GM21619 (cell line): ENCODE measurements at regions not wholly inside any gene's neighbourhood (a gene's known extent, or its start where the extent isn't known, plus 50 kb on each side); places are given as distances from the start of the nearest gene placed in this dataset.

ENCODE experiments used
- ATAC-seq: cut with Tn5 transposase; IDR thresholded peaks from one replicate; pipeline ENCODE4 v1.9.1; 2021; ENCODE audit not compliant: unreplicated experiment

DNA sequence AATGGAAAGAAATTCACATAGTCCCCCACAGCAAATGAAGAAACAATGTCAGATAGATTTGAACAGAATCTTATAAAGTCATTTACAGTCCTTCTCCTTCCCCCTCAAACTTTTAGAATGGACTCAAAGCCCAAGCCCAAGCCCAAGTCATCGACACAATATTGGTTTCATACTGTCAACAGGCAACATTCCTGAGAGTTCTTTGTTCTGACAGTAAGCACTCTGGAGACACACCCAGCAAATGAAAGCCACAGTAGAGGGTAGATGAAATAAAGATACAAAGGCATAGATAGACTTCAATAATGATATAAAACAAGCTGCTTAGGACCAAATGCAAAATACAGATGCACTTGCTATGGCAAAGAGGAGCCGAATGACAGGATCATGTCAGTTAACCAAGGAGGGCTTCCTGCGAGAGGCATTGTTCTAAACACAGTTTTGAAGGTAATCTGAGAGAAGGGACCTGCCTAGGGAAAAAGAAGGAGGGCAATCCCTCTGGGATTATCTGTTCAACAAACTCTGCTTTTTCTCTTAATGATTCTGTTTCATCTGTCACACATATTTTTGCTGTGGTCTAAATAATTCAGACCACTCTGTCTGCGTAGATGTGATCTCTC, 97.1 kb upstream of the MAP4K3 start:
- ATAC-seq, result no peak

DNA sequence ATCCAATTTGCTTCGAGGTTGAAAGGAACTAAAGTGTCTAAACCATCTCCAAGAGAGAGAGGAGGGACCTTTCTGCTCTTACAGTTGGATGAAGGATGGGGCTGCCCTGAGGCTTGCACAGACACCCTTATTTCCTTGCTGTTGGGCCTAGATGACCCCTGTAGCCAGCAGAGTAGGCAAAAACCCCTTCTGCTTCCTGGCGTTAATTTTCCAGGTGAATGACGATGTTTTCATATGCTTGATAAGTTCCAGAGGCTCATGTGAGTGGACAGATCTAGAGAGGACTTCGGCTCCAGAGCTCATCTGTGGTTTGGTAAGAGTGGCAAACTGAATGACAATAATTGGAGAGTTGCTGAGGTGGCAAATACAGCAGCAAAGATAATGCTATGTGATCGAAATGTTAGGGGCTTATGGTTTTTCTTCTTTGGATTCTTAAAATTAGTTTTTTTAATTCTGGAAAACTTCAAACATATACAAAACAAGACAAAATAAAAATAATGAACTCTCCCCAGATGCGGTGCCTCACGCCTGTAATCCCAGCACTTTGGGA, 98.6 kb upstream of the MAP4K3 start:
- ATAC-seq, result no peak

DNA sequence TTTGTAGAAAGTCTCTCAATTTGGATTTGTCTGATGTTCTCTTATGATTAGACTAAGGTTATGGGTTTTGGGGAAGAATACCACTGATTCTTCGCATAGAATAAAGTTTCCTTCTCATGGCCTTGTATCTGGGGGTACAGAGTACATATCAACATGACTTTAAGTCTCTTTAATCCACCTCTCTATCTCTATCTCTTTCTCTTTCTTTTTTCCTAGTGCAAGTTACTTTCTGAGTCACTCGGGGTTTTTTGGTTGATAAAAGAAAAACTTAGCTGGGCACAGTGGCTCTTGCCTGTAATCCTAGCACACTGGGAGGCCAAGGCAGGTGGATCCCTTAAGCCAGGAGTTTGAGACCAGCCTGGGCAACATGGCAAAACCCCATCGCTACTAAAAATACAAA, 100.1 kb upstream of the MAP4K3 start:
- no peak for ATAC-seq

DNA sequence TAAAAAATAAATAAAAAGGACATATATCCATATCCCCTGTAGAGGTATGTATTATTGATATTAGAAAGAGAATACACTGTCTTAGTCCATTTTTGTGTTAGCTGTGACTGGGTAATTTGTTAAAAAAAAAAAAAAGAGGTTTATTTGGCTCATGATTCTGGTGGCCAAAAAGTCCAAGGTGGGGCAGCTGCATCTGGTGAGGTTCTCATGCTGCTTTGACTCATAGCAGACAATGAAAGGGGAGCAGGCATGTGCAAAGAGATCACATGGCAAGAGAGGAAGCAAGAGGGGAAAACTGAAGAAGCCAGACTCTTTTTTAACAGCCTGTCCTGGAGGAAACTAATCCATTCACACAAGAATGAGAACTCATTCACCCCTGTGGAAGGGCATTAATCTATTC, 101.6 kb upstream of the MAP4K3 start:
- ATAC-seq, result no peak

DNA sequence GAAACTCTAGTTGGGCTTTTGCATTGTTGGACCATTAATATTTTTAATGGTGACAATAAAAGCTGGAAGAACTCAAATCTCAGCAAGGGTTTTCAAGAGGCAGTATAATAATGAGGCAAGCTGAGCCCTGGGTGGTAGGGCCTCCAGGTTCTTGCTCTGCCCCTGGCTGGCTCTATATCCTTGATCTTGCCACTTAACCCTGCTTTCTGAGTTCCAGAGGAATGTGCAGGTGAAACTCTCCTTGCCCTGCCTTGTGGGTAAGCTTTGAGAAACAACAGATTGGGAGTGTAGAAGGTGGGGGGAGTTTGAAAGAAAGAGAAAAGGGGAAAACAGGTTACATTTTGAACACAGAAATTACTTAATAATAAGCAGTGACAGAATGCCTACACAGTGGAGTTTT, 103.3 kb upstream of the MAP4K3 start:
- no peak for ATAC-seq

DNA sequence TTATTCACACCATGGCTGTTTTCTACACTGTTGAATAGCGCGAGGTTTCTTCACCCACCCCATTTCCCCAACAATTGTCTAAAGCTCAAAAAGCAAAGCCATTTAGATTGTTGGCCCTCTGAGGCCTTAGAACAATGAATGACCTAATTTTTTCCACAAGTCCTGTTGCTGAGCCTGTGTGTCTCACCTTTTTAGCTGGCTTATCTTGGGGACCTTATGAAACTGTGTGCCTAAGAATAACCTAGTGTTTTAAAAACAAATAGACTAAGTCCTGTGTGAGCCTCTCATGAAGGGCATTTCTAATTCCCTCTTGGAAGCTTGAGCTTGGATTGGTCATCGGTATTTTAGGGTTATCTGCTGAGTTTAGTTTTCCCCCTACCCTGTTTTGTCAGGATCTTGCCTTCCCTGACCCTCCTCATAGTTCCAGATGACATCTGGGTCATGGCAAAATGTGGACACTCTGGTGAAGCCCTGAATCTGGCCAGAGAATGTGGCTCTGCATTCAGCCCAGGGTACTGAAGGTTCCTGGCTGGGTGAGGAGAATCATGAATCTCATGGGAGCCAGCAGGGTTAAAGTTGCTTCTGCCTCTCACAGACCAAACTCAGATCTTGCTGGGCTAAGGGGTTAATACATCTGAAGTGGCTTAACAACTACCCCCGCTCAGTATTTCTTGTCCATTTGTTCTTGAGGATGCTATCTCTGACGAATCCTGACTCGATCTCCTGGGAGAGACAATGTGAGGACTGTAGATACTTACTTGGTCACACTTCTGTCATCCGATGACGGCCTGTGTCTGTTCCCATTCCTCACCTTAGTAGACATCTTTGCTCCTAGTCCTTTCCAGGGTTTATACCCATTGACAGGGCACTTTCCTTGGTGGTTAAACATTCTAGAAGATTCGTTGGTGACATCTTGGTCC, 104.2 kb upstream of the MAP4K3 start:
- no peak for ATAC-seq

DNA sequence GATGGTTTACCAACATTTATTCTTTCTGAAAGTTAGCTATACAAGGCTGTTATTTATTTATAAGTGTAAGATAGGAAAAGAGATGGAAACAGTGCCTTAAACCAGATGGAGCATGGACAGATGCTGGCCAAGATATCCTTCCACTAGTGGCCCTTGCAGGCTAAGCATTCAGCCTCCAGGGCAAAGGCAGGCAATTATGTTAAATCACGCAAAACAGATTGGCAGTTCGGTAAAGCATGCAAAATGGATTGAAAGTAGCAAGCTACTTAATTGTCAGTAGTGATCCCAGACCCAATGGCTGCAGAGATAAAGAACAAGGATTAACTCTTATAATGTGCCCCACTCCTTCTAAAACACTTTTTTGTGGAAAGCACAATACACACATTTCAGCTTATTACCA, 105.4 kb upstream of the MAP4K3 start:
- ATAC-seq, result no peak

DNA sequence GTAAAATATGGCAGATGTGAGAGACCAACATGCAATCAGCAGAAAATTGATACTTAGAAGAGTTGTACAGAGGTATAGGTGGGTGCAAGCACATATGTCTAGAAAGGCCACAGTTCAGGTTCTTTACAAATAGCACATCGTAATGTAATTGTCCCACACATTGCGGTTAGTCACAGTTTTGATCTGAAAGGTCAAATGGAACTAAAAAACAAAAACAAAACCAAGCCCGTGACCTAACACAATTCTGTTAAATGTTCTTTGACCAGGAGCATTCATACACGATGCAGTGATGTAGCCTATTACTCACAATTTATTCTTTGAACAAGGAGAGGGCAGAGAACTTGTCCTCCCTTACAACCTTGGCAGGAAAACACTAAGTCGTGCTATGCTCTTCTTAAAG, 108.9 kb upstream of the MAP4K3 start:
- no peak for ATAC-seq

DNA sequence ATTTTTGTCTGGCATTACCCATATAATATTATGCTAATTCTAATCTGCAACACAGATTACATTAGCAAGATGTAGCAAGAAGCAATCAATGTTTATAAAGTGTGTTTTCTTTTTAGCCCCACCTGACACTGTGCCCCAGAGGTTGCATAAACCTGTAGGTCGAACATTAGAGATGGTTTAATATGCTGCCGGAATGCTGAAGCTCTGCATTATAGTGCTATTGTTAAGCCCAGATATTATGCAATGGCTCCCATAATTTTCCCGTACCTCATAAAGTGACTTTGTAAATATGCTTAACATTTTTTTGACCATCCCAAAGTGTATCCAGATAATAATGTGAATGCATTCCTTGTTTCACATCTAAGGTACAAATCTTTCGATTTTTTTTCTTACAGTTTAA, 109.3 kb upstream of the MAP4K3 start:
- no peak for ATAC-seq

DNA sequence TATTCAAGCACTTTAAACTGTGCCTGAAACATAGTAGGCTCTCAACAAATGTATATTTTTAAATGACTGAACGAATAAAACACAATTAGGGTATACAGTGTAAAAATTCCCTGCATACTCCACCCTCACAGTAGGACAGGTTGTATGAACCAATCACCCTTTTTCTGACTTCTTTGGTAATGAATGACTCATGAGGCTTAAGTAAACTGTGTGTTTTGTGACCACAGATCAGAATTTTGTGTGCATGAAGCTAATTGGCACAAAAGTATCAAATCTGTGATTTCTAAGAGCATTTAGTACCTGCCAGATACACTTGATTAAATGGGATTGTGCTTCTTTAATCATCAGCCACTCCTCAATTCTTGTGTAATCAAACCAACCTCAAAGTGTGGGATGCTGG, 109.9 kb upstream of the MAP4K3 start:
- no peak for ATAC-seq

DNA sequence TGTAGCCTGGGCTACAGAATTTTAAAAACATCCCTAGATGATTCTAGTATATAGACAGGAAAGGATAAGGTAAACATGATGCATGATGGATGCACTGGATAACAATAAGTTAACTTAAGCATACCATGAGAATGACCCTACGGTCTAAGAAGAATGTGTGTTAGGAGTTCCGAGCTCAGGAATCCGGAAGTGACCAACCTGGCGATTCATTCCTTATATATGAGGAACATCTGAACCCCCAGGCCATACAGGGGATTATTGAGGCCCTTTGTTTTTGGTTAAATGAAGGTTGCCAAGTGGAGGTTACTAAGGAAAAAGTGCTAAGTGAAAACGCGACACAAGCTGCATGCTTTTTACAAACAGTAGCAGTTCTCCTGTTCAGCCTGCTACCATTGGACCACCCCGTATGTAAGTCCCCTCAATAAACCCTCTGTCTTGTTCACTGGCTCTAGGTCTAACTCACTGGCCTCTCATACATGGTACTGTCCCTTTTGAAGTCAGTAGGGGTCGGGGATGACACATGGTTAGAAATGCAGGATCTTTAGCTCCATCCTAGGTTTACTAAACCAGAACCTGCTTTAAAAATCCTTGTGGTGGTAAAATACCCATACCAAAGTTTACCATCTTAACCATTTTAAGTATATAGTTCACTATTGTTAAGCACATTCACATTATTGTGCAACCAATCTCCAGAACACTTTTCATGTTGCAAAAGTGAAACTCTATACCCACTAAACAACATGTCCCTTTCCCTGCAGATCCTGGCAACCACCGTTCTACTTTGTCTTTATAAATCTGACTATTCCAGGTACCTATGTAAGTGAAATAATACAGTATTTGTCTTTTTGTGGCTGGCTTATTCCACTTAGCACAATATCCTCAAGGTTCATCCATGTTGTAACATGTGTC, 111.0 kb upstream of the MAP4K3 start:
- ATAC-seq, result no peak

DNA sequence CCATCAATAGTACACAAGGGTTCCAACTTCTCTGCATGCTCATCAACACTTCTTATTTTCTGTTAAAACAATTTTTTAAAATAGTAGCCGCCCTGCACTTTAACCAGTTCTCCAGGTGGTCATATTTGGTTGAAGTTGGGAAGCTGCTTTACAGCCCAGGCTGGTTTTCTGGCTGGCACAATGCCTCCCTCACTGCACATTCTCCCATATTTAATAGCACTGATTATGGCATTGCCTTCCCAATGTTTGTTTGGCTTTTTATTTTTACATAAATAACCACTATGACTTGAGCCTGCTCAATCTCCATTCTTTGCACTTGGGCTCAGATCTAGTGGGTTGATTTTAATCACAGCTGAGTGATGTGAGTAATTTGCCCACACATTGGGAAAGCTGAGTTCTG, 111.9 kb upstream of the MAP4K3 start:
- ATAC-seq, result no peak

DNA sequence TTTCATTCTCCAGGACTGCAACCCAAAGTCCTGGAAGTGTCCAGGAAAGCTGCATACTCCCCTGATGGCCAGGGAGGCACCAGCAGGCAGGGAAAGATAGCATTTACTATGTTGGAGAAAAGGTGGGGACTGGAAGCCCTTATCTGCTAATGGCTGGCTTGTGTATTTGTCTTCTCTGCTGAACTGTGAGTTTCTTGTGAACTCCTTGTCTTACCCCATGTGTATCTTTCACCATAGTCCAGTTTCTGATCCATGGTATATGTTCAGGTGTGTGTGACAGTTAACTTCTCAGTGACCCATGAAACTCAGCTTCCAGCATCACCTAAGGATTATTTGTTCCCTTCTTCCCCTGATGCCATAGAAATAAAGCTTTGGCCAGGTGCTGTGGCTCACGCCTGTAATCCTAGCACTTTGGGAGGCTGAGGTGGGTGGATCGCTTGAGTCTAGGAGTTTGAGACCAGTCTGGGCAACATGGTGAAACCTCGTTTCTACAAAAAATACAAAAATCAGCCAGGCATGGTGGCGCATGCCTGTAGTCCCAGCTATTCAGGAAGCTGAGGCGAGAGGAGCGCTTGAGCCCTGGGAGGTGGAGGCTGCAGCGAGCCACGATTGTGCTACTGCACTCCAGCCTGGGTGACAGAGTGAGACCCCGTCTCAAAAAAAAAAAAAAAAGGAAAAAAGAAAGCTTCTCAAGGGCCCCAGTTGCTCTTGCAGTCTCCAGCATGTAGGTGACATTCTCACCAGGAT, 112.8 kb upstream of the MAP4K3 start:
- no peak for ATAC-seq

DNA sequence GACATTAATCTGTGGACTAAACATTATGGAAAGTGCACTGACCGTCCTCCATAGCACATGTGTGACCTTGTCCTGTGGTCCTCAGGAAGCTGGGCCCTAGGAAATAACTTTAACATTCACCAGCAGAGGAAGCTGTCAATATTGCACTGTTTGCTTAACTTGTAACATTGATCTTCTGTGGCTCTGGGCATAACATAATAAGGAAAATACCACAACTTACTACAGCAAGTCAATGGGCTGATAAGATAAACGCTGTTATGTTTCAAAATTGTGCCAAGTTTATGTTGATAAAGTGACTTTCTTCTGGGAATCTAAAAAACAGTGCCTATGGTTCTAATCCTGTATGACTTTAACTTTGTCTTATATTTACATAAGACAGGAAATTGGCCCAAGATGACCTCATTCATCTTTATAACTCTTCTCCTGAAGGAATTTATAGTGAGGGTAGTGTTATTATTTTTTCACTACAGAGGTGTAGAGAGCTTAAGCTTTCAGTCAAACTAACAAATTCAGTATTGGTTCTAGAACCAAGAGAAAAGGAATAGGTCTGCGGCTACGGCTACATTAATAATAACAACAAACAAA, 113.7 kb upstream of the MAP4K3 start:
- no peak for ATAC-seq

DNA sequence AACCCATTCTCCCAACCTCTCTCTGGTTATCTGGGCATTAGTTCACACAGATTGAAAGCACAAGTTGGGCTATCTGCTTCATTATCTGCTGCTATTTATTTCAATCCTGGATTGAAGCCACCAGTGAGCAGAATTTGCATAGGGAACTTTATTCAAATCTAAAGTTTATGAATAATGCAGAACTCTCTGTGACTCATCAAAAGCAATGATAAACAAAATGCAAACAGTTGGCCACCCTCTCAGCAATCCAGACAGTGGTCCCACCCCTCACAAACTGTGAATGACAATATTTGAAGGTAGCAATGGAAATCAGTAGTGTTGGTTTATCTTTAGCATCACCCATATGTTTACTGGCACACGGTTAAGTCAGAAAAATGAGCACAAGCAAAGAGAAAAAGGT, 106.8 kb upstream of the TMEM178A start:
- no peak for ATAC-seq

DNA sequence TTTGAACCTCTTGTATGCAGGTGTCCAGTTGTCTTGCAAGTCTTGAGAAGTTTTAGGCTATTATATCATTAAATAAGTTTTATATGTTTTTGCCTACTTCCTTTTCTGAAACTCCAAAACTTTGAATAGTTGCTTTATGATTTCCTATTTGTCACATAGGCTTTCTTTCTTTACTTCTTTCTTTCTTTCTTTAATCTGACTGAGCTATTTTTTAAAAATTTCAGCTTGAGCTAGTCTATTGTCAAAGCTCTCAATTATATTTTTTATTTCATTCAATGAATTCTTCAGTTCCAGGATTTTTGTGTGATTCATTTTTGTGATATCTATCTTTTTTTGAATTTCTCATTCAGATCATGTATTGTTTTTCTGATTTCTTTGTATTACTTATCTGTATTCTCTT, 102.1 kb upstream of the TMEM178A start:
- ATAC-seq, result no peak

DNA sequence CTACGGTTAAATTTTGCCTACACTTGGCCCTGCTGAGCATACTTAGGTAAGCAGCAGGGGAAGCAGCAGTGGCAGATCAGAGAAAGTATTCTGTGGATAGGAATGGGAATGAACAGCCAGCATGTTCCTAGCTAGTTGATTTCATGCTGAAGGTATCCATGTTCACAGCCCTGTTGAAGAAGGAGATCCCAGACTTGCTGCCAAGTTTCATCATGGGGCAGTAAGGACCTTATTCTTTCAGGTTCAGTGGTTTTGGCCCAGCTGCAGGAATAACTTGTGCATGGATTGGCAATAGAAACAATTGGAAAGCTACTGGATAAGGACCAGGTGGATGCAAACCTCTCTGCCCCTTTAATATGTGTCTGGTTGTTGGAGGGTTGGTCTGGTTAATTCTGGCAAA, 98.2 kb upstream of the TMEM178A start:
- ATAC-seq, result no peak

DNA sequence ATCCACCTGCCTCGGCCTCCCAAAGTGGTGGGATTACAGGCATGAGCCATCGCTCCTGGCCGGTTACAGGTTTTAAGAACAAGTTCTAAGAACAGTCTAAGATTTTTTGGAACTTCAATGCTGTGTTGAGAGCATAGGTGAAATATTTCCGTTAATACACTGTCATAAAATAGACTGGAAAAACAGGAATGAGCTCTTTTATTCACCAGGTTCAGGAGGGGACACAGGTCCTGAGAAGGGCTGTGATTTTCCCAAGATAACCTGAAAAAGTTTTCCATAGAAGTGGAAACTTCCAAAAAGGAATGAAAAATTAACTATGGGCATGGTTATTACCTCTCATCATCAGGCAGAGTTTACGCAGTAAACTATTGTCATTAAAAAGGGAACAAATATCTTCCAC, 97.6 kb upstream of the TMEM178A start:
- ATAC-seq, result no peak

DNA sequence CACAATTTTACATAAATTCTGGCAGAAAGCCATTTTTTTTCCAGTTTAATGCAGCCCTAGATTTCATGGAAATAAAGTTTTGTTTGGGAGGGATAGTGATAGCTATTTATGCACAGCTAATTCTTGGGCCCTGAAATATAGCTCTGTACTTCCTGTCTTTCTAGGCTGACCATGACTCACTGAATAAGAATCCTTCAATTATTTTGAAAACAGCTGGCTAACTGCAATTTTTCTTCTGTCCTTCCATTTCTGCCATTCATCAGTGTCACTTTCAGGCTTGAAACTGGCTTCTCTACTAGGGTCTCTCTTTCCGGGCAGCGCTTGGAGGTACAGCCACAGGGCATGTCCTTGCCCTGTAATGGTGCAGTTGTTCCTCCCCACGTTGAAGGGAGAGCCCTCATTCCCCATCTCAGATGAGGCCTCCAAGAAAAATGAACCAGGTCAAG, 97.1 kb upstream of the TMEM178A start:
- no peak for ATAC-seq

DNA sequence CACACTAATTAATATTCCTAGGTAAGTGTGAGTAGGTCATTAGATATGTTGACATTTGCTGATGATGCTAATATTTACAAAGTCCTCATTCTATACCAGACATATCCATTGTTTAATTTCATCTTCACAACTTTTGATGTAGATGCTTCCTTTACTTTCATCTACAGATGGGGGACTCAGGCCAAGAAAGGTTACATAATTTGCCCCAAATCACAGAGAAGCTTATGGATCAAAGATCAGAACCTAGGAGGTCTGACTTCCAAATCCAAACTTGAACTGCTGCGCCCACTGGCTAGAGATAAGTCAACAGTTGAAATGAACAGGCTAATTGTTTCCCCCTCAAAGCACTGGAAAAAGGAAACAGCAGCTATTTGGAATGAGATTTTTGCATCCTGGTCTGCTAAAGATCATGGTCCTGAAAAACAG, 95.6 kb upstream of the TMEM178A start:
- no peak for ATAC-seq
